H9 (cell line): ENCODE measurements at regions not wholly inside any gene's neighbourhood (a gene's known extent, or its start where the extent isn't known, plus 50 kb on each side); places are given as distances from the start of the nearest gene placed in this dataset.

Experiments used
- DNase-seq: peaks from one replicate; pipeline ENCODE4 v3.0.0-alpha.2; 2017
- H2AFZ ChIP-seq: one replicate; pipeline ENCODE4 v1.6.1; 2013; ENCODE audit warnings: mild to moderate bottlenecking, low read length, control low read depth, moderate library complexity
- H2AK5ac ChIP-seq: 2 replicates; pipeline ENCODE4 v1.6.1; 2013; ENCODE audit warnings: low read length, control low read depth, mixed read lengths; ENCODE audit not compliant: insufficient read length
- H2BK120ac ChIP-seq: one replicate; pipeline ENCODE4 v1.6.1; 2013; ENCODE audit warnings: low read depth, mild to moderate bottlenecking, low read length, control low read depth, inconsistent platforms; ENCODE audit not compliant: poor library complexity, severe bottlenecking
- H2BK12ac ChIP-seq: 2 replicates; pipeline ENCODE4 v1.6.1; 2013; ENCODE audit warnings: low read length, control low read depth, mixed read lengths, low read depth; ENCODE audit not compliant: insufficient read length
- H2BK15ac ChIP-seq: 2 replicates; pipeline ENCODE4 v1.6.1; 2013; ENCODE audit warnings: low read depth, low read length, control low read depth
- H2BK20ac ChIP-seq: one replicate; pipeline ENCODE4 v1.6.1; 2013; ENCODE audit warnings: low read depth, mild to moderate bottlenecking, low read length, control low read depth, inconsistent platforms; ENCODE audit not compliant: poor library complexity, severe bottlenecking
- H2BK5ac ChIP-seq: 2 replicates; pipeline ENCODE4 v1.6.1; 2013; ENCODE audit warnings: low read length, control low read depth, mixed read lengths; ENCODE audit not compliant: insufficient read length
- H3K14ac ChIP-seq: 2 replicates; pipeline ENCODE4 v1.6.1; 2013; ENCODE audit warnings: low read length, control low read depth; ENCODE audit not compliant: insufficient read depth
- H3K18ac ChIP-seq: 2 replicates; pipeline ENCODE4 v1.6.1; 2013; ENCODE audit warnings: low read depth, mild to moderate bottlenecking, mixed read lengths, low read length, control low read depth; ENCODE audit not compliant: insufficient read length
- H3K23ac ChIP-seq: 2 replicates; pipeline ENCODE4 v1.6.1; 2013; ENCODE audit warnings: low read length, control low read depth, mixed read lengths, low read depth; ENCODE audit not compliant: insufficient read length
- H3K23me2 ChIP-seq: 2 replicates; pipeline ENCODE4 v1.6.1; 2013; ENCODE audit warnings: low read depth, mild to moderate bottlenecking, mixed read lengths, low read length, control low read depth; ENCODE audit not compliant: insufficient read length, poor library complexity, severe bottlenecking
- H3K27ac ChIP-seq: 2 replicates; pipeline ENCODE4 v1.5.1; 2013; ENCODE audit warnings: low read length, control low read depth, mixed read lengths, low read depth; ENCODE audit not compliant: insufficient read length
- H3K27me3 ChIP-seq: 2 replicates; pipeline ENCODE4 v1.6.1; 2013; ENCODE audit warnings: low read length, control low read depth, inconsistent platforms; ENCODE audit not compliant: insufficient read depth
- H3K4ac ChIP-seq: 2 replicates; pipeline ENCODE4 v1.6.1; 2013; ENCODE audit warnings: low read depth, mild to moderate bottlenecking, control low read depth, inconsistent platforms, low read length, moderate library complexity
- H3K4me1 ChIP-seq: 2 replicates; pipeline ENCODE4 v1.6.1; 2013; ENCODE audit warnings: low read length, control low read depth, inconsistent platforms; ENCODE audit not compliant: insufficient read depth
- H3K4me2 ChIP-seq: 2 replicates; pipeline ENCODE4 v1.6.1; 2013; ENCODE audit warnings: low read length, control low read depth, mixed read lengths; ENCODE audit not compliant: insufficient read length, insufficient read depth
- H3K56ac ChIP-seq: 2 replicates; pipeline ENCODE4 v1.6.1; 2013; ENCODE audit warnings: low read depth, mild to moderate bottlenecking, mixed read lengths, low read length, control low read depth; ENCODE audit not compliant: insufficient read length
- H3K79me1 ChIP-seq: 2 replicates; pipeline ENCODE4 v1.6.1; 2013; ENCODE audit warnings: low read depth, mild to moderate bottlenecking, moderate library complexity, low read length, control low read depth, inconsistent platforms; ENCODE audit not compliant: insufficient read depth, poor library complexity, severe bottlenecking
- H3K79me2 ChIP-seq: 2 replicates; pipeline ENCODE4 v1.6.1; 2013; ENCODE audit warnings: low read length, control low read depth, inconsistent platforms; ENCODE audit not compliant: insufficient read depth
- H3K9ac ChIP-seq: 2 replicates; pipeline ENCODE4 v1.6.1; 2013; ENCODE audit warnings: low read length, control low read depth, mixed read lengths; ENCODE audit not compliant: insufficient read length; ENCODE audit errors: extremely low read depth
- H3K9me3 ChIP-seq: one replicate; pipeline ENCODE4 v1.6.1; 2013; ENCODE audit warnings: low read depth, low read length, inconsistent platforms; ENCODE audit not compliant: control insufficient read depth
- H3T11ph ChIP-seq: one replicate; pipeline ENCODE4 v1.6.1; 2013; ENCODE audit warnings: mild to moderate bottlenecking, low read length, control low read depth, inconsistent platforms
- H4K20me1 ChIP-seq: one replicate; pipeline ENCODE4 v1.6.1; 2013; ENCODE audit not compliant: control insufficient read depth, insufficient read length, insufficient read depth
- H4K5ac ChIP-seq: 2 replicates; pipeline ENCODE4 v1.6.1; 2013; ENCODE audit warnings: low read depth, mild to moderate bottlenecking, mixed read lengths, low read length, control low read depth; ENCODE audit not compliant: insufficient read length
- H4K8ac ChIP-seq: replicated peaks from 2 replicates; pipeline ENCODE4 v1.6.1; 2013; ENCODE audit warnings: low read length, control low read depth, mixed read lengths, low read depth; ENCODE audit not compliant: insufficient read length
- H4K91ac ChIP-seq: 2 replicates; pipeline ENCODE4 v1.6.1; 2013; ENCODE audit warnings: low read depth, mild to moderate bottlenecking, moderate library complexity, mixed read lengths, low read length, control low read depth; ENCODE audit not compliant: insufficient read length
- H3K27ac Mint-ChIP-seq, 3 experiments: 2 replicates in 2 of 3; 3 replicates in 1 of 3; pipeline ENCODE4 v1.8.0; 2020 to 2021; ENCODE audit warnings: mixed read lengths in 3 of 3, mild to moderate bottlenecking in 1 of 3, moderate library complexity in 1 of 3
- H3K27me3 Mint-ChIP-seq: 2 replicates; pipeline ENCODE4 v1.8.0; 2021; ENCODE audit warnings: low read depth, mild to moderate bottlenecking, moderate library complexity, mixed read lengths
- H3K36me3 Mint-ChIP-seq, 3 experiments: 2 replicates in 2 of 3; 3 replicates in 1 of 3; pipeline ENCODE4 v1.8.0; 2020 to 2021; ENCODE audit warnings: low read depth in 3 of 3, mixed read lengths in 3 of 3; ENCODE audit not compliant: insufficient read depth in 1 of 3
- H3K4me1 Mint-ChIP-seq, 2 experiments: 2 replicates each; pipeline ENCODE4 v1.8.0; 2020; ENCODE audit warnings: mixed read lengths in 2 of 2
- H3K4me3 Mint-ChIP-seq, 2 experiments: 2 replicates in 1 of 2; 3 replicates in 1 of 2; pipeline ENCODE4 v1.8.0; 2020 to 2021; ENCODE audit warnings: mild to moderate bottlenecking in 2 of 2, mixed read lengths in 2 of 2, moderate library complexity in 1 of 2
- H3K9me3 Mint-ChIP-seq, 2 experiments: 2 replicates in 1 of 2; 3 replicates in 1 of 2; pipeline ENCODE4 v1.8.0; 2020; ENCODE audit warnings: mild to moderate bottlenecking in 2 of 2, mixed read lengths in 2 of 2, moderate library complexity in 1 of 2
- CTCF ChIP-seq: fragments of 200-600 bp; sonication (generic); conservative IDR thresholded peaks from 3 replicates; pipeline ENCODE4 v1.8.0; 2021; ENCODE audit warnings: antibody characterized with exemption, mild to moderate bottlenecking
- whole genome bisulfite sequencing: extraction: QIAGEN DNeasy Blood & Tissue Kit; methylation state at CpG from one replicate; pipeline ENCODE4 v1.1.7; 2013; ENCODE audit warnings: missing lambda C conversion rate, low lambda C conversion rate, mixed read lengths; ENCODE audit not compliant: insufficient read length; ENCODE audit errors: extremely low coverage; 5-methylcytosine and 5-hydroxymethylcytosine counted together

- no CpG with 5 or more reads among the region's 2 CpGs for WGBS
- Histone ChIP-seq H2BK120ac (no peak overlapping the region), H3K79me2 (no peaks in the 10 kb centered on the region), H2BK15ac (no peak overlapping the region), H3K4me2 (no peak overlapping the region), H3K9me3 (no peaks in the 10 kb centered on the region), H3K9ac (no peak overlapping the region), H3K23me2 (no peaks in the 10 kb centered on the region), H2BK12ac (no peak overlapping the region), H4K8ac (no peak overlapping the region), H4K5ac (no peak overlapping the region), H4K91ac (no peak overlapping the region), H2AK5ac (no peak overlapping the region), H3K27ac (no peak overlapping the region), H3K18ac (no peak overlapping the region), H2BK20ac (no peak overlapping the region), H3K4me1 (no peaks in the 10 kb centered on the region), H2BK5ac (no peak overlapping the region), H2AFZ (no peak overlapping the region), H3K23ac (no peak overlapping the region), H3K14ac (no peak overlapping the region), H3K27me3 (no peaks in the 10 kb centered on the region), H3K79me1 (no peaks in the 10 kb centered on the region), H4K20me1 (no peaks in the 10 kb centered on the region), H3T11ph (no peak overlapping the region), H3K4ac (no peak overlapping the region), H3K56ac (no peak overlapping the region)
- Mint-ChIP-seq H3K27ac (no peak overlapping the region), H3K9me3 (no peaks in the 10 kb centered on the region), H3K27me3 (no peaks in the 10 kb centered on the region), H3K36me3 (no peaks in the 10 kb centered on the region), H3K4me3 (no peak overlapping the region), H3K4me1 (no peaks in the 10 kb centered on the region)
- TF ChIP-seq CTCF: no peak
- DNase-seq: no peak
Observed at GRCh38 chr18:43193336-43193735, 77.9 kb upstream of the RIT2 start.
